ENCODE measurements at regions not wholly inside any gene's neighbourhood (a gene's known extent, or its start where the extent isn't known, plus 50 kb on each side); places are given as distances from the start of the nearest gene placed in this dataset.

- 94 to 95% methylated on average over 1 of the region's 1 CpG for WGBS, 2 donors
- no peak overlapping the region for H3K4me3 ChIP-seq
- no peaks in the 10 kb centered on the region for H3K9me3 ChIP-seq
- H3K36me3 ChIP-seq, result no peaks in the 10 kb centered on the region
- H3K27ac ChIP-seq, result no peak overlapping the region
- DNase-seq, result no peak
- TF ChIP-seq POLR2A (IDR thresholded peaks at IDR 0.05), result no peak
- TF ChIP-seq EP300 (IDR thresholded peaks at IDR 0.05), result no peak
- no peak for TF ChIP-seq CTCF (IDR thresholded peaks at IDR 0.05)
- TF ChIP-seq POLR2AphosphoS5 (IDR thresholded peaks at IDR 0.05), result no peak
- no peaks in the 10 kb centered on the region for H3K27me3 ChIP-seq
- intact Hi-C loops (cut with DNase I), result no loop called here
- H3K4me1 ChIP-seq, result no peaks in the 10 kb centered on the region
Measured at GRCh38 chr10:24027107-24027506, 181.8 kb upstream of the KIAA1217 start.

- whole genome bisulfite sequencing, 2 donors, result 33 to 64% methylated on average over 5 of the region's 5 CpGs
- Histone ChIP-seq H3K27ac (no peak overlapping the region), H3K9me3 (no peaks in the 10 kb centered on the region), H3K4me3 (no peak overlapping the region), H3K4me1 (no peaks in the 10 kb centered on the region), H3K27me3 (no peaks in the 10 kb centered on the region), H3K36me3 (no peaks in the 10 kb centered on the region)
- TF ChIP-seq POLR2AphosphoS5 (IDR thresholded peaks at IDR 0.05) (no peak), CTCF (IDR thresholded peaks at IDR 0.05) (no peak), EP300 (IDR thresholded peaks at IDR 0.05) (no peak), POLR2A (IDR thresholded peaks at IDR 0.05) (no peak)
- intact Hi-C loops (cut with DNase I), result no loop called here
- DNase-seq, result no peak
Measured at GRCh38 chr10:24034571-24034970, 174.4 kb upstream of the KIAA1217 start.

- Histone ChIP-seq H3K4me1 (no peaks in the 10 kb centered on the region), H3K9me3 (no peaks in the 10 kb centered on the region), H3K27me3 (no peaks in the 10 kb centered on the region), H3K4me3 (no peak overlapping the region), H3K36me3 (no peaks in the 10 kb centered on the region), H3K27ac (no peak overlapping the region)
- TF ChIP-seq CTCF (IDR thresholded peaks at IDR 0.05) (no peak), POLR2A (IDR thresholded peaks at IDR 0.05) (no peak), EP300 (IDR thresholded peaks at IDR 0.05) (no peak), POLR2AphosphoS5 (IDR thresholded peaks at IDR 0.05) (no peak)
- intact Hi-C loops (cut with DNase I), result no loop called here
- WGBS, 2 donors, result 91 to 95% methylated on average over 4 of the region's 4 CpGs
- DNase-seq, result no peak
Measured at GRCh38 chr10:24035761-24036160, 173.2 kb upstream of the KIAA1217 start.

GRCh38 chr10:24039315-24039714, 169.6 kb upstream of the KIAA1217 start:
- no peaks in the 10 kb centered on the region for H3K27me3 ChIP-seq
- intact Hi-C loops (cut with DNase I), result no loop called here
- no peaks in the 10 kb centered on the region for H3K4me1 ChIP-seq
- DNase-seq, result no peak
- 82 to 86% methylated on average over 5 of the region's 5 CpGs for WGBS, 2 donors
- no peak for TF ChIP-seq EP300 (IDR thresholded peaks at IDR 0.05)
- TF ChIP-seq POLR2AphosphoS5 (IDR thresholded peaks at IDR 0.05), result no peak
- TF ChIP-seq POLR2A (IDR thresholded peaks at IDR 0.05), result no peak
- no peak for TF ChIP-seq CTCF (IDR thresholded peaks at IDR 0.05)
- no peak overlapping the region for H3K27ac ChIP-seq
- no peaks in the 10 kb centered on the region for H3K36me3 ChIP-seq
- no peak overlapping the region for H3K4me3 ChIP-seq
- no peaks in the 10 kb centered on the region for H3K9me3 ChIP-seq

- Histone ChIP-seq H3K9me3 (no peaks in the 10 kb centered on the region), H3K4me1 (no peaks in the 10 kb centered on the region), H3K4me3 (no peak overlapping the region), H3K36me3 (no peaks in the 10 kb centered on the region), H3K27ac (no peak overlapping the region), H3K27me3 (no peaks in the 10 kb centered on the region)
- no peak for DNase-seq
- WGBS, 2 donors, result 18 to 62% methylated on average over 3 of the region's 3 CpGs
- TF ChIP-seq CTCF (IDR thresholded peaks at IDR 0.05), result no peak
- no peak for TF ChIP-seq EP300 (IDR thresholded peaks at IDR 0.05)
- TF ChIP-seq POLR2A (IDR thresholded peaks at IDR 0.05), result no peak
- no peak for TF ChIP-seq POLR2AphosphoS5 (IDR thresholded peaks at IDR 0.05)
- intact Hi-C loops (cut with DNase I), result no loop called here
Measured at GRCh38 chr10:24039897-24040296, 169.0 kb upstream of the KIAA1217 start.

Measured in sigmoid colon (tissue), 6 donors.